ENCODE measurements at regions not wholly inside any gene's neighbourhood (a gene's known extent, or its start where the extent isn't known, plus 50 kb on each side); places are given as distances from the start of the nearest gene placed in this dataset.

DNA sequence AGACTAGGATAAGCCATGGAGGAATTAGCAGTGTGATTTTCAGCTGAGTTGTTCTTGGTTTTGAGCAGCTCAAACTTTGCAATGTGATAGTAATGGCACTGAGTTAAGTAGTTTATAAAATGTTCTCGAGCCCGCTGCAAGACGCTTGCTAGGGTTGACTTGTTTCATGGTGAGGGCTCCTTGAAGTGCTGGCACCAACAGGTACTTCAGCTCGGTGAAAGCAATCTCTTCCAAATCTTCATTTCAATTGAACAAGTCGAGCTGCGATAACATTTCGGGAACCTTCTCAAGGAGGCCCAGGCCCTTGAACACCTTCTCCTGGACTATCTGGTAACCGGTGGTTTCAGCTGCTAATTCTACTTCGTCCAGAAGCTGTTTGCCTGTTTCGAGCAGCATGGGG is 50.8 kb upstream of the DYNC1LI1 start:
- DNase-seq (ENCODE audit: low read depth), result no peak
- CTCF ChIA-PET, result no interaction called here
- H3K4me3 ChIP-seq (ENCODE audit: low read depth, low read length), result no peak overlapping the region
- H3K36me3 ChIP-seq (ENCODE audit: control insufficient read depth, insufficient read depth, low read length), result no peaks in the 10 kb centered on the region
- 0 out of 2 replicates have a peak, but pooled peaks cover 2% of the 10 kb centered on the region for H3K27me3 ChIP-seq (ENCODE audit: control insufficient read depth, insufficient read depth, low read length)
- POLR2A ChIA-PET, result no interaction called here
- TF ChIP-seq, protein P1, sequence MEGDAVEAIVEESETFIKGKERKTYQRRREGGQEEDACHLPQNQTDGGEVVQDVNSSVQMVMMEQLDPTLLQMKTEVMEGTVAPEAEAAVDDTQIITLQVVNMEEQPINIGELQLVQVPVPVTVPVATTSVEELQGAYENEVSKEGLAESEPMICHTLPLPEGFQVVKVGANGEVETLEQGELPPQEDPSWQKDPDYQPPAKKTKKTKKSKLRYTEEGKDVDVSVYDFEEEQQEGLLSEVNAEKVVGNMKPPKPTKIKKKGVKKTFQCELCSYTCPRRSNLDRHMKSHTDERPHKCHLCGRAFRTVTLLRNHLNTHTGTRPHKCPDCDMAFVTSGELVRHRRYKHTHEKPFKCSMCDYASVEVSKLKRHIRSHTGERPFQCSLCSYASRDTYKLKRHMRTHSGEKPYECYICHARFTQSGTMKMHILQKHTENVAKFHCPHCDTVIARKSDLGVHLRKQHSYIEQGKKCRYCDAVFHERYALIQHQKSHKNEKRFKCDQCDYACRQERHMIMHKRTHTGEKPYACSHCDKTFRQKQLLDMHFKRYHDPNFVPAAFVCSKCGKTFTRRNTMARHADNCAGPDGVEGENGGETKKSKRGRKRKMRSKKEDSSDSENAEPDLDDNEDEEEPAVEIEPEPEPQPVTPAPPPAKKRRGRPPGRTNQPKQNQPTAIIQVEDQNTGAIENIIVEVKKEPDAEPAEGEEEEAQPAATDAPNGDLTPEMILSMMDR (IDR thresholded peaks at IDR 0.05; ENCODE audit: insufficient read depth, low read depth, low read length), result no peak

DNA sequence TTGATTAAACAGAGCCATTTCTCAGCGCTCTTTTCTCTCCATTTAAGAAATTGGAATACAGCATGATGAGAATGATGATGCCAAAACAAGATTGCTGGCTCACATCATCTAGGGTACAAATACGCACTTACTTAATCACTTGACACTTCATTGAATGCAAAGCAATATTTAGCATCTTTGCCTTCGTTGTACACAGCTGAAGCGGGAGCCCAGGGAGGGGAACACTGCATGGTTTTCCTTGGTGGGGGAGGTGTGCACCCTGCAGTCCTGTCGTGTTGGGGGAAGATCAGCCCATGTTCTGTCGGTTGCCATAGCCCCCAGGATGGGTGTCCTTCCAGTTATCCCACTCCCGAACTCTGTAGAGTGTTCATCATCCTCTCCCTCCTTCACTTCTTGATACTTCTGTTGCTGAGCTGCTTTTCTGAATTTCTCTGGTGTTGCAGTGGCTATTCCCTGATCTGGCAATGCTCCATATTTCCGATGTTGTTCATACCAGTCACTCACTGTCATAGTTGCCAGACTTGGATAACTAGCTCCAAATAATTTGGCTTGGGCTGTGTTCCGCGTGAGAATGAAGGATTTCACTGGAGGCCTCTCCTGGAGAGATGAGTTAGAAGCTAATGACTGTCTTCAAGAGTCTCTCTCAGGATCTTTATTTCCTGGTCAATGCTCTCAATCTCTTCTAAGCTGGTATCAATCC is 50.1 kb upstream of the DYNC1LI1 start:
- Histone ChIP-seq H3K36me3 (ENCODE audit: control insufficient read depth, insufficient read depth, low read length) (no peaks in the 10 kb centered on the region), H3K27me3 (ENCODE audit: control insufficient read depth, insufficient read depth, low read length) (0 out of 2 replicates have a peak, but pooled peaks cover 2% of the 10 kb centered on the region), H3K4me3 (ENCODE audit: low read depth, low read length) (no peak overlapping the region)
- TF ChIP-seq, protein P1 (IDR thresholded peaks at IDR 0.05; ENCODE audit: insufficient read depth, low read depth, low read length), result no peak
- ChIA-PET CTCF (no interaction called here), POLR2A (no interaction called here)
- DNase-seq (ENCODE audit: low read depth), result no peak
